ENCODE measurements at regions not wholly inside any gene's neighbourhood (a gene's known extent, or its start where the extent isn't known, plus 50 kb on each side); places are given as distances from the start of the nearest gene placed in this dataset.

- no peak overlapping the region for H3K27ac ChIP-seq
- no peak for TF ChIP-seq ZFX (IDR thresholded peaks at IDR 0.05)
- no peak for TF ChIP-seq CTCF (conservative IDR thresholded peaks at IDR 0.05)
These were observed 278.0 kb upstream of the MIS18BP1 start for GRCh38 chr14:45531022-45531421.

- TF ChIP-seq CTCF (conservative IDR thresholded peaks at IDR 0.05) (peak; percentile 88), ZFX (IDR thresholded peaks at IDR 0.05) (no peak)
These were observed 273.9 kb upstream of the MIS18BP1 start for GRCh38 chr14:45526715-45527549.

GRCh38 chr14:45519766-45520165, 266.8 kb upstream of the MIS18BP1 start:
- H3K27ac ChIP-seq: no peak overlapping the region
- no peak for TF ChIP-seq ZFX (IDR thresholded peaks at IDR 0.05)
- no peak for TF ChIP-seq CTCF (conservative IDR thresholded peaks at IDR 0.05)

More at GRCh38 chr14:45526715-45527549, 273.9 kb upstream of the MIS18BP1 start:
- no peak overlapping the region for H3K27ac ChIP-seq

GRCh38 chr14:45492876-45493275, 239.9 kb upstream of the MIS18BP1 start:
- H3K27ac ChIP-seq: no peak overlapping the region
- TF ChIP-seq CTCF (conservative IDR thresholded peaks at IDR 0.05) (no peak), ZFX (IDR thresholded peaks at IDR 0.05) (no peak)

- TF ChIP-seq ZFX (IDR thresholded peaks at IDR 0.05) (no peak), CTCF (conservative IDR thresholded peaks at IDR 0.05) (no peak)
These were observed 238.9 kb upstream of the MIS18BP1 start for GRCh38 chr14:45491914-45492313.

GRCh38 chr14:45486599-45486998, 233.6 kb upstream of the MIS18BP1 start:
- no peak overlapping the region for H3K27ac ChIP-seq
- TF ChIP-seq ZFX (IDR thresholded peaks at IDR 0.05): no peak
- TF ChIP-seq CTCF (conservative IDR thresholded peaks at IDR 0.05): no peak

More at GRCh38 chr14:45491914-45492313, 238.9 kb upstream of the MIS18BP1 start:
- H3K27ac ChIP-seq: no peak overlapping the region

GRCh38 chr14:45467023-45467422, 214.0 kb upstream of the MIS18BP1 start:
- TF ChIP-seq ZFX (IDR thresholded peaks at IDR 0.05) (no peak), CTCF (conservative IDR thresholded peaks at IDR 0.05) (no peak)
- H3K27ac ChIP-seq: no peak overlapping the region

Data from C4-2B (cell line).